ENCODE measurements at regions not wholly inside any gene's neighbourhood (a gene's known extent, or its start where the extent isn't known, plus 50 kb on each side); places are given as distances from the start of the nearest gene placed in this dataset.
A peak's percentile ranks its signal among the peaks of the same experiment; 100 is the strongest.

GRCh38 chr13:90889906-90890834 lies 457.3 kb upstream of the MIR17HG start:
- no TSS peak for BruUV-seq (replicated peaks)
- no peak overlapping the region for H3K4me2 ChIP-seq (ENCODE audit: insufficient read depth, low read length)
- H2AFZ ChIP-seq (ENCODE audit: low read depth, low read length), result no peak overlapping the region
- no peaks in the 10 kb centered on the region for H3K36me3 ChIP-seq (ENCODE audit: control insufficient read depth, insufficient read depth, low read length)
- in situ Hi-C loops (cut with MboI) (no loop called here), intact Hi-C loops (cut with micrococcal nuclease) (no loop called here)
- H3K9me1 ChIP-seq (ENCODE audit: control insufficient read depth, insufficient read depth, low read length), result no peaks in the 10 kb centered on the region
- no peaks in the 10 kb centered on the region for H3K4me1 ChIP-seq (replicated peaks in 1 of 2; ENCODE audit: control insufficient read depth in 2 of 2, insufficient read depth in 2 of 2, low read length in 2 of 2)
- ChIA-PET POLR2A (no interaction called here), CTCF (ENCODE audit: low intra/inter-chr PET ratio) (no interaction called here)
- H3K79me2 ChIP-seq (ENCODE audit: control insufficient read depth, insufficient read depth, low read length), result no peaks in the 10 kb centered on the region
- DNase-seq (ENCODE audit: extremely low read depth in 1 of 4, low spot score in 3 of 4) (no peak), ATAC-seq (no peak; the same call in 2 of the 3 replicates), FAIRE-seq (no peak)
- H3K9ac ChIP-seq (ENCODE audit: insufficient read depth in 1 of 2, low read depth in 2 of 2, low read length in 2 of 2), result no peak overlapping the region
- H4K20me1 ChIP-seq (replicated peaks; ENCODE audit: control insufficient read depth, insufficient read depth, low read length), result no peaks in the 10 kb centered on the region
- H3K9me3 ChIP-seq (replicated peaks; ENCODE audit: control insufficient read depth, insufficient read depth, low read depth, low read length), result no peaks in the 10 kb centered on the region; the same call in 1 of the 2 replicates
- WGBS (ENCODE audit: insufficient coverage, low coverage, missing lambda C conversion rate), result 2% methylated on average over 4 of the region's 4 CpGs
- H3K27ac ChIP-seq (ENCODE audit: extremely low read depth, low read depth, low read length), result no peak overlapping the region
- peak; percentile 38; the same call in 1 of the 2 replicates for TF ChIP-seq IRF2 (CRISPR knock-in tag; IDR thresholded peaks at IDR 0.05)
- TF ChIP-seq ID3 (CRISPR knock-in tag; IDR thresholded peaks at IDR 0.05), result 0 out of 2 replicates have a peak, but pooled peaks have one; percentile 31
- TF ChIP-seq ID3 (tag; IDR thresholded peaks at IDR 0.05), result no peak
- peak; percentile 56; the same call in 1 of the 2 replicates for TF ChIP-seq KLF10 (CRISPR knock-in tag; IDR thresholded peaks at IDR 0.05)
- TF ChIP-seq MAFF (IDR thresholded peaks at IDR 0.05; ENCODE audit: low read length), result no peak
- TF ChIP-seq ZNF395 (CRISPR knock-in tag; IDR thresholded peaks at IDR 0.05), result no peak
- TF ChIP-seq THRB (CRISPR knock-in tag; conservative IDR thresholded peaks at IDR 0.05), result no peak
- TF ChIP-seq XRCC3 (IDR thresholded peaks at IDR 0.05), result no peak
- TF ChIP-seq NCOR1 (IDR thresholded peaks at IDR 0.05), result no peak
- TF ChIP-seq ZFX (CRISPR knock-in tag; IDR thresholded peaks at IDR 0.05), result peak; percentile 17; the same call in 1 of the 2 replicates
- TF ChIP-seq TSC22D4 (tag; IDR thresholded peaks at IDR 0.05), result peak; percentile 19; the same call in 1 of the 2 replicates
- no peak for TF ChIP-seq SAFB (IDR thresholded peaks at IDR 0.05; ENCODE audit: borderline replicate concordance, low read depth, low read length)
- TF ChIP-seq NR3C1 (CRISPR knock-in tag; IDR thresholded peaks at IDR 0.05), result 0 out of 2 replicates have a peak, but pooled peaks have one; percentile 48
- H3K4me3 ChIP-seq, result no peak overlapping the region
- H3K27me3 ChIP-seq (ENCODE audit: control insufficient read depth in 2 of 2, insufficient read depth in 2 of 2, low read length in 2 of 2), result no peaks in the 10 kb centered on the region

Data from K562 (cell line).